DMS153 treated with DMSO at 0.1 percent for 48 hours (cell line): ENCODE measurements at regions not wholly inside any gene's neighbourhood (a gene's known extent, or its start where the extent isn't known, plus 50 kb on each side); places are given as distances from the start of the nearest gene placed in this dataset.

Experiments used
- DNase-seq: peaks from one replicate; lab custom pipeline; 2025; ENCODE audit not compliant: unreplicated experiment; lab: John Stamatoyannopoulos, UW

DNA sequence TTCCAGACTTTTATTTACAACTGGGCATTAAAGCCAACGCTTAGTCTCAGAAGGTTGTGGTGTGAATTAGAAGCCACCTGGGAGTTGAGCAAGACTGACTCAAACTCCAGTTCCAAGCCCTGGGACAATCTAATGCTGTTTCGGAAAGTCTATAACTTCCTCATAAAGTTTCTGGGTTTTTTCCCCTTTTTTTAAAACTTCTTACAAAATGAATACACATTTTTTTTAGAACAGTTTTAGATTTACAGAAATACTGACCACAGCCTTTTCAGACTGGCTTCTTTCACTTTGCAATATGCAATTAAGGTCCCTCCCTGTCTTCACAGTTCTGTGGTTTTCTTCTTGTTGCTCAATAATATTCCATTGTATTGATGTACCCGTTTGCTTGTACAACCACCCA, 115.9 kb upstream of the TWIST2 start:
- no peak for DNase-seq

DNA sequence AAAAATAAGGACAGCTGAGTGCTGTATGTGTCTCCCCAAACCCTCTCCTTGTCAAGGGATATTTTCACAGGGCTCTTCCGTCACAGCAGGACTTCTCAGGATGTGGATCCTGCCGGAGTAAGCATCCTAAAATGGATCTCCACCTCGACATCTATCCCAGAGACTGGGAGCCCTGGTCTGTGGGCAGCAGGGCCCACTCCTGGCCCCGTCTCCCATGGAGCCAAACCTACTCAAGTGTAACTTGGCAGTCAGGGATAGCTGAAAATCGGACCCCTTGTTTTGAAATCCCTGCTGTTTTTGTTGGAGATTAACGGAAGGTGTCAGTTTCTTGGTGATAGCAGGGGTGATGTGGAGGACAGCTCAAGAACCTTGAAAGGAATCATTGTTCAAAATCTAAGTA, 109.0 kb upstream of the TWIST2 start:
- no peak for DNase-seq

DNA sequence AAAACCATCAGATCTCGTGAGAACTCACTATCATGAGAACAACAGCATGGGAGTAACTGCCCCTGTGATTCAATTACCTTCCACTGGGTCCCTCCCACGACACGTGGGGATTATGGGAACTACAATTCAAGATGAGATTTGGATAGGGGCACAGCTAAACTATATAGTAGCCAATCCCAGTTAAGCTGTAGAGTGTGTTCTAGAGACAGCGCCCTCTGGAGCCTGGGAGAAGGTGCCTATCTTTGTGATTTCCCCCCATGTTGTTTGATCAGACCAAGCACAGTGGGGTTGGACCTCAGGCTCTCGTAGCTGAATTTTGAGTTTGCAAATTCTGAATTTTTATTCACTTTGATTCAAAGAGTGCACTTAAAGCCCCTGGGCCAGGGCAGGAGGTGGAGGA, 108.2 kb upstream of the TWIST2 start:
- no peak for DNase-seq

DNA sequence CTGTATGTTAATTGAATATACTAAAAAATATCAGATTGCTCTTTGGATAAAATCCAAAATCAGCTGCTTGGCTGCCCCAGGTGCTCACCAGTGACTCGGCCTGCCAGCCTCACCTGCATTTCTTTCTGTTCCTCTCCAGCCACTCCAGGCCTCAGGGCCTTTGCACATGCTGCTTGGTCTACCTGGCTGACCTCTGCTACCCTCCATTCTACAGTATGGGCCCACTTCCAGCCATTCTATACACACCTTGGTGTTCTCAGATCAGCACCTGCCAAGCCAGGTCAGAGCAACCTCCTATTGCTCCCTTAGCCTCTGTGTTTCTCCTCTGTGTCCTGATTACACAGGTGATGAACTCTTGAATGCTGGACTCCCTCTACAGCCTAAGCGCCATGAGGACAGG, 106.6 kb upstream of the TWIST2 start:
- no peak for DNase-seq

DNA sequence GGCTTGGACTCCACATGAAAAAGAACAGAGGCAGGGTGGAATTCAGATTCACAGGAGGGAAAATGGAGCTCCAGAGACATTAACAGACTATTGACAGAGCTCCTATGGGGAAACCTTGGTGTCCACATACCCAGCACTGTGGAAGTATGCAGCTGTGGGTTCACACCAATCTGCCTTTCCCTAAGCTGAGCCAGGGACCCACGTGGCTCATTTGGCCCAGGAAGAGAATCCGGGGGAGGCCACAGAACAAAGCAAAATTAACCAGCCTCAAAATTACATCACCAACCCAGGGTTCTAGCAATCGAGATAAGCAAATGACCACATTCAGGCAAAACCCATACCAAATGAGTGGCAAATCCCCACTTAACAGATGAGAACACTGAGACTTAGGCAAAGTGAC, 105.8 kb upstream of the TWIST2 start:
- no peak for DNase-seq

DNA sequence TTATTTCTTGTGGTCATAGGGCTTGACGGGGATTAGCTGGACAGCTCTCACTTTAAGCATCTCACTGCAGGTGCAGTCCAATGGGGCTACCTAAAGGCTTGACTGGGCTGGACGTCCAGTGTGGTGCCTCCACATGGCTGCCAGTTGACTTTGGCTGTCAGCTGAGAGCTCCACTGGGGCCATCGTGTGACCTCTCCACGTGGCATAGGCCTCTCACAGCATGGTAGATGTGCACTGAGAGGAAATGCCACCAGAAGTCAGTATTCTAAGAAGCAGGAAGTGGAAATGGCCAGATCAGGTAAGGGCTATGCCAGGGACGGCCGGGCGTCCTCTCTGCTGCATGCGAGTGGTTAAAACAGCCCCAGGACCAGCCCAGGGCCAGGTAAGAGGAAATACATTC, 105.2 kb upstream of the TWIST2 start:
- DNase-seq: no peak

DNA sequence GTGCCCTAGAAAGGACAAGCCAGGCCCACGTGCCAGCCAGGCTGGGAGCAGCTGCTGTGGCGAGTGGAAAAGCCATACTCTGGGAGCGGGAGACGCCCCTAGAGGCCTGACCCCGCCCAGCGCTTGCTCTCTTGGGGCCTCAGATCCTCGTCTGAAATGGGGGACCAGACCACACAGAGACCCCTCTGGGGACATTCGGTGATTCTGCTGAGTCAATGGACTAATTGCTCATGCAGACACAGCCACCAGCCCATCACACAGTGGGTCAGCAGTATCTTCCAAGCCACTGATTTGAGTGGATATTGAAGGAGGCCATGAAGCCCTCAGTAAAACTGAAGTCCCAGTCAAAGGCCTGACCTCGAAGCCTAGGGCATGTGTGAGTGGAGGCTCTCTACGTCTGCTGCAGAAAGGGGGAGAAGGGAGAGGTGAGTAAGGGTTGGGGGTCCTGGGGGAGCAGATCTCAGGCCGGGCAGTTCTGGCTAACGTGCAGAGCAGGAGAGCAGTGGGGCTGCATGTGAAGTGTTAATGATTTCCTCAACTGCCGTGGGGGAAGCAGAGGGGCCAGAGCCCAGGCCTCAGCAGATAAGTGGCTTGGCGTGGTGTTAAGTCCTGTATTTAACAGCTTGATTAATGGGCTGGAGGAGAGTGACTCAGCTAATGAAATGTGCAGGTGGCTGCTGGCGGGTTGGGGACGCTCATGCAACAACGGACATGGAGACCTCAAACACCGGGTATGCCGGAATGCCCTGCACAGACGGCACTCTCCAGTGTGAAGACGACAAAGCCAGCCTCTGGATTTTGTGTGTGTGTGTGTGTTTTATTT, 104.4 kb upstream of the TWIST2 start:
- DNase-seq: no peak

DNA sequence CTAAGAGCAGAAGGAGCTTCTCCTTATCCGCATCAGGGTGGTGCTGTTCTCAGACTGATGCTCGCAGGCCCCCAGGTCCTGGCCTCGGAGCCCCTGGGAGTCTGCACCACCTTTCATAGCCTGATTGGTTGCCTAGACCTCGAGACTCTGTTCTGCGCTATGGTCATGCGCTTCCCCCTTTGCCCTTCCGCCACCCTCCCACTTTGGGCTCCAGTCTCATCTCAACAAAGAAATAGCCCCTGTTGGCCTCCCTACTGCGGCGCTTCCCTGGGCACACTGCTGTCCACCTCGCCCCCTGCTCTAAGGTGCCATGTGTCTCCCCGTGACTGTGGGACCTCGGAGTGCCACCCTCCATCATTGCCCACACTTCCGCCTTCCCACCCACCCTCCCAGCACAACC, 102.9 kb upstream of the TWIST2 start:
- DNase-seq: no peak

DNA sequence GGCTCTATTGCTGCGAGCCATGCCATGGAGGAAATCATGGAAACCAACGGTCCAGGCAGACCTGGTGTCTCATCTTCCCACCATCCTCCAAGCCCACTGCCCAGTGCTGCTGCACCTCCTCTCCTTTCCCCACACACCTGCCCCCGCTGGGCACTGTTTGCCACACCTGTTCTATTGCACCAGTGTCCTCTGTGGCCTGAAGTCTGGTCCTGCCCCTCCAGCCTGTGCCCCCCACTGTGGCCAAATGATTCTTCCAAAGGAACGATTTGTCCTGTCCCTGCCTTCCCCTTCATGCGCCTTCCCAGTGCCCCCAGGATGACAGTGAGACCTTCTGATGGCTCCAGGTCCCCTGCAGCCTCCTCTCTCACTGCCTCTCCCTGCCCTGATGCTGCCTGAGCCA, 101.9 kb upstream of the TWIST2 start:
- DNase-seq: no peak

DNA sequence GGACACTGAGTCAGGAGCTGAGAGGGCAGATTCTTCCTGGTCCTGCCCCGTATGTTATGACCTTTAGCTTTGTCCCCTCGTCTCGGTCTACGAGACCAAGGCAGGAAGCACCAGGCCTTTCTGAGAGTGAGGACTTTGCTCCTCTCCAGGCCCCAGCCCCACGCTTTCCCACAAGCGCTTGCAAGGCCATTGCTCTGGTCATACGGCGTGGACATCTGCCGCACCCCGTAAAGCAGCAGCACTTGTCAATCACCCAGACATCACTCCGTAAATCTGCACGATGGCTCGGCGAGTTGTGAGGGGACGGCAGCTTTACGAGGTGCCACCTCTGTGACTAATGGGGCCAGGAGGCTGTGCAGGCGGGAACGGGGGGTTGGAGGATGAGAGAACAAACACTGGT, 100.8 kb upstream of the TWIST2 start:
- no peak for DNase-seq

DNA sequence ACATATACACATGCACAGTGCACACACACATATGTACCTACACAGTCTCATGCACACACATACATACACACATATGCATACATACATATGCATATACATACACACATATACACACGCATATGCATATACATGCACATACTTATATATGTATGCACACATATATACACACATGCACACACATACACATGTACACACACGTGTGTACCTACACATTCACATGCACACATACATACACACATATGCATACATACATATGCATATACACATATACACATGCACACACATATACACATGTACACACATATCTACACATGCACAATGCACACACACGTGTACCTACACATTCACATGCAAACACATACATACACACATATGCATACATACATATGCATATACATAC, 100.3 kb upstream of the TWIST2 start:
- no peak for DNase-seq

DNA sequence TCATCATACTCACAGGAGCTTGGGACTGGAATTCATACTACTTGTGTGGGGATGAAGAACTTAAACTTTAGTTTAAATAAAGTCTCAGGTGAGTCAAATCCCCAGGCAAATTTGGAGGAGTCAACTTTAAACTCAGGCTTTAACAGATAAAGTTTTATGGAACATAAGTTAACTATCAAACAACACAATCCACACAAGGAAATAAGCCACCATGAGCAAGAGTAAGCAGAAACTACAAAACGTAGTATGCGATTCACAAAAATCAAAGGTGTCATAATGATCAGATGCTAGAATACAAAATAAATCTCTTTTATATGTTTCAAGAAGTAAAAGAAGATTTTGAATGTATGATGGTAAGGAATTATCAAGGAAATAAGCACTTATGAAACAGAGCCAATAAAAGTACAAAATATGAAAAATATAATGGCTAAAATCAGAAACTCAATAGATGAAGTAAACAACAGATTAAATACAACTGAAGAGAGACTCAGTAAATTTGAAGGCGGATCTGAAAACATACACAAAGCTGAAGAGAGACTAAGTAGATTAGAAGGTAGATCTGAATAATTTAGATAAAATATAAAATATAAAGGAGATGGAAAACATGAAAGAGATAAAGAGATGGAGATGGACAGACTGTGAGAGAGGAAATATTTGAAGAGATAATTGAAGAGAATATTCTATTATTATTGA, 97.5 kb upstream of the TWIST2 start:
- no peak for DNase-seq

DNA sequence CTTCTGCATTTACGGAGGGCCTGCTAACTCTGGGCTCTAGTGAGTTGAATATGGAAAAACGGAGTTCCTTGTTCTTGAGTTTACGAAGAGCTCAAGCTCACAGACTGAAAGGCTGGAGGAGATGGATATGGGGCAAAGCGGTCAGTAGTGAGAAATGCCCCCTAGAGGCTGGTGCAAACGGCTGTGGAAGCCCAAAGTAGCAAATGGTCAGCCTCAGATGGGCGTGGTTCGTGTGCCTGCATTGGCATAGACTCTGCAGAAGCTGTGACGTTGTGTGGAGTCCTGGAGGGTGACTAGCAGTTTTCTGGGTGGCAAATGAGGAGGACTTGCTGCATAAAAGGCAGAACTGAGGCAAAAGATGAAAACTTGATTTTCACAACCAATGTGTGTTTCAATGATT, 93.6 kb upstream of the TWIST2 start:
- DNase-seq: no peak

DNA sequence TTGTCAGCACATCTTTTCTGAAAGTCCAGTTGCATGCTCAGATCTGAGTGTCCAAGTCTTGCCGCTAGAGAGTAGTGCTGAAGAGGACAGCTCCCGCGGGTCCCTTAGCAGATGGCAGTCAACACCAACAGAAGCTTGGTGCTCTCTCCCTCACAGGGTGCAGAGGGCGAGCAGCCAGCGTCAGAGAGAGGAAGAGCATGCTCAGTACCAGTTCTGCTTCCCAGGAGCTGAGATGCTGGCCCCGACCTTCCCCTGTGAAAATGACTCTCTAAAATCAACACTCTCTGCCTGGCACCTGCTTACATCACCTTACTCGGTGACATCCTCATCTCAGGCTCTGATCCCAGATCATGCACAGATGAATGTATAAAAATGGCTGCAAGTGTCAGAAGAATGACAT, 86.0 kb upstream of the TWIST2 start:
- DNase-seq: no peak

DNA sequence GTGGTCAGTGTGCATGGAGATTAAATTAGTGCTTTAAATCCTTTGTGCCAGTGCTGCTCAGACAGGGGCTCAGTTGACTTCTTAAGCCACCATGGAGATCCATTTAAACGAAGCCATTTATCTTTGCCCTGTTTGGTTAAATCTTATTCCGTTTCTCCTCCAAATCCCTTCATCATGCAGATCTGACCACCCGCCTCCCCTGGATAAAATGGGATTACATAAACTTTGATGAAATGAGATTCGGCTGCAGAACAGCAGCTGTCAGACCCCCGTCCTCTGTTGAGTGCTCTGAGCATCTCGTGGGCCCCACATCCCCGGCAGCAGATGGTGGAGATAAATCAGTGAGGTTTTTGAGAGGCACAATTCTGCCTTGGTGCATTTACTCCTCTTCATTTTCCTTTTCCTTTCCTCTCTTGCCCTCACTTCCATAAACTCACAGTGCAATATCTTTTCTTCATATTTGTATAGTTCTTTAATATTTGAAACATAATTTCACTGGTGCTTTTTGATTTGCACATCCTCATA, 84.4 kb upstream of the TWIST2 start:
- no peak for DNase-seq

DNA sequence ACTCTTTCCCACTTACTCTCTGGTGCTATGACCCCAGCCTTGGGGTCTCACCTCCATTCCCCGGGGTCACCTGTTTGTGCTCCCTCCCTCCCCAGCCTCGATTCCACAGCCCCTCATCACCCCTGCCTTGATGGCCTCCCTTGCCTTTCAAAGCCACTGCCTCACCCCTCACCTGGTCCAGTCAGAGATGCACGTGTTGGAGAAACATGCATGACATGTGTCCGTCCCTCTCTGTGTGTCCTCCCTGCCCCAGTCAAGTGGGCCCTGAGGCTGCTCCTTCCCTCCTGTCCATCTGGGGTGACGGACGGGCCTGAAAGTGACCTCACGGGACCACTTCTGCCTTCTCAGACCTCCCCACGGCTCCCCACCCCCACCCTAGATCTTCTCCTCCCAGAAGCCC, 82.3 kb upstream of the TWIST2 start:
- no peak for DNase-seq

DNA sequence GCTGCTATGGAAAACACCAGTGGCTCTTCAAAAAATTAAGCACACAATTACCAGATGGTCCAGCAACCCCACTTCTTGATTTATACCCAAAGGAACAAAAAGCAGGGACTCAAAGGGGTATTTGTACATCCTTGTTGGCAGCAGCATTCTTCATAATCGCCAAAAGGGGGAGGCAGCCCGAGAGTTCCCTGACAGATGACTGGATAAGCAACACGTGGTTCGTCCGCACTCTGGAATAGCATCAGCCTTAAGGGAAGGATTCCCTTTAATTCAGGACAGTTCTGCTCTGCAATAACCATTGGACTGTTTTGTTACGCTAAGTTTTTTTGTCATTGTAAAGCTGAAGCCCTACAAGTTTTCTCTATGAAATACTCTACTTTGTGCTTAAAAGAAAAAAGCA, 76.7 kb upstream of the TWIST2 start:
- DNase-seq: no peak

DNA sequence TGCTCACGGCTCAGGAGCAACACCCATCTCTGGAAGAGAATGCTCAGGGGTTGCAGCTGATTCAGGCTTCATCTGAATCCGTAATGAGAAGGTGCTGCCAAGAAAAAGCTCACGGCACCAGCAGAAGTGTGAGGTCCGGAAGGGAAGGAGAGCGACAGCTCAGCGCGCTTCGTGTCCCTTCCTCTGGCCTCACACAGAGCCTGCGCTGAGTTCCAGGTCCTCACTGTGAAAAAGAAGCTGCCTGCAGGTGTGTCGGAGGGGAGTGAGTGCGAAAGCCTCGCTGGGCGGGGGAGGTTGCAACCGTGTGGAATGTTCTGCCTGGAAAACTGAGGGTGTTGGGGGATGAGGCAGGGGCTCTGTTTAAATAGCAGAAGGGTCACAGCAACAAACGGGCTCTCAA, 76.2 kb upstream of the TWIST2 start:
- DNase-seq: no peak

DNA sequence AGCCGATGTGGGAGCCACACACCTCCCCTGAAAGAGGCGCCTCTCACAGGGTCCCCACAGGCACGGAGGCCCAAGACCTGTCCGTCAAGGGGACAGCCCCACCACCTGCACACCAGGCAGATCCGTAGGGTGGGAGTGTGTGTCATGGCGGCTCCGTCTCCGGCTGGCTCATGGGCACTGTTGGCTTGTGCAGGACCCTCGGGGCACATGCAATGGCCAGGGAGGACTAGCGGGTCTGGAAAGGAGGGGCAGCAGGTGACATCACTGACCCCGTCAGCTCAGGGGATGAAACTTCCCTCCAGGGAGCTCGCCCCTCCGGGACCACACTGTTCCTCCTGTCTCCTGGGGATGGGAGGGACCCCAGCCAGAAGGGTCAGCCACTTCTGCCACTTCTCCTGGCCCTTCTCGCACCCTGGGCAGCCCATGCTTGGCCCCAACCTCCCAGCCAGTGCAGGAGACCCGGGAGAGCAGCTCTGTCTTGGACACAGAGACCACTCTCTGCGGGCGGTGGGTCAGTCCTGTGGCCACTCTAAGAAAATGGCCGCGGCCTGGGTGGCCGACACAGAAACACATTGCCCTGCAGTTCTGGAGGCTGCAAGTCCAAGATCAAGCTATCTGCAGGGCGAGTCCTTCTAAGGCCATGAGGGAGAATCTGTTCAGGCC, 75.1 kb upstream of the TWIST2 start:
- no peak for DNase-seq

DNA sequence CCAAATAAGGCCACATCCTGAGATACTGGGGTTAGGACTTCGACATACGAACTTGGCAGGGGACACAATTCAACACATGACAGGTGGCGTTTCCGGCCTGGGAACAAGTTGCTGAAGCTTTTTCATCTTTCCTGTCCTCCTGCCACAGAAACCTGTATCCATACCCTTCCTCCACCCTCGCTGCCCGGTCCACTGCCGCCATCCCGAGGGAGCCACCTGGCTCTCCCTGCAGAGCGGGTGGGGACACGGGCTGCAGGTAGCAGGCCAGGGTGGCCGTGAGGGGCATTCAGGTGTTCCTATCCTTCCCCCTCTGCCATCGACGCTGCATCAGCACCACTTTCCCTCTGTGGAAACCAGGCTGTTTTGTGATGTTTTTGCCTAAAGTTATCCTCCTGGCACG, 74.4 kb upstream of the TWIST2 start:
- no peak for DNase-seq

DNA sequence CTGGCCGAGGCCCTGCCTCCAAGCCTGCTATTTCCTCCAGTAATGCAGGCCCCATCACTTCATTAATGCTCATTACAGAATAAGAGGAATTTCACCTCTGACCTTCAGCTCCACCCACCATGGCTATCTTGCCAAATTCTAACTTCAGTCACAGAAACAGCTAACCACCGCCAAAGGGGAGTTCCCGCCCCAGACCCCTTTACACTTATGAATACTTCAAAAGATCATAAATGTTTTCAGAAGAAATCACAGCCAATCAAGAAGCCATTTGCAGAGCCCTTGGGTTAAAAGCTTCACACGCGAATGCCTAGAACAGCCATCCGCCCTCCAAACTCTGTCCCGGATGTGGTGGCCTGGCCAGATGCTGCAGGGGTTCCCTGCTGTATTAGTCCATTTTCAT, 73.8 kb upstream of the TWIST2 start:
- no peak for DNase-seq

DNA sequence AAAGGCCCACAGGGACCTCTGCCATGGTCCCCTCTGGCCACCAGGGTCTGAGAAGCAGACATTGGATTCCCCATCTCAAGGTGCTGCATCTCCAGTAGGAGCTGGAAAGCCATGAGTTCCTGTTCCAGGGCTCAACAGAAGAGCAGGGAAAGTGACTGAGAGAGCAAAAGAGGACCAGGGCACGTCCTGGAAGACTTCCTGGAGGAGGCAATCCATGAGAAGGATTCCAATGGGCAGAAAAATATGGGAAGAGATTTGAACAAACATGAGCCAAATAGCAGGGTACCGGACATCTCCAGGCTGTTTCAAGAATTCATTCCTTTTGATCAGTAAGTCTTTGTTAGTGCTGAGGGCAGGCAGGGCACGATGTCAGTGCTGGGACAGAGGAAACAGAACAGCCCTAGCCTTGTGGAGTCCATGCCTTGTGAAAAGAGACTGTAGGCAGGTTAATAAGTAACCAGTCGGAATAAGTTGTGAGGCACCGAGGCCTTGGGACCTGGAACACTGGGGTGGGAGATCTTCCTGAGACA, 72.8 kb upstream of the TWIST2 start:
- no peak for DNase-seq
